K562 (cell line): ENCODE measurements at regions not wholly inside any gene's neighbourhood (a gene's known extent, or its start where the extent isn't known, plus 50 kb on each side); places are given as distances from the start of the nearest gene placed in this dataset.

Experiments
- CEBPB ChIP-seq: fragments of 450-650 bp; IDR thresholded peaks from 2 replicates; pipeline ENCODE4 v1.6.1; 2016; ENCODE audit warnings: missing genetic modification characterization, missing compliant biosample characterization
- FIP1L1 ChIP-seq: fragments of 200-400 bp; formaldehyde crosslinking; IDR thresholded peaks from 2 replicates; pipeline ENCODE4 v1.6.1; 2018; ENCODE audit warnings: mild to moderate bottlenecking, low read depth, low read length; ENCODE audit not compliant: poor library complexity, severe bottlenecking
- GMEB1 ChIP-seq: fragments of 250-450 bp; sonication (Bioruptor Pico); IDR thresholded peaks from 2 replicates; pipeline ENCODE4 v1.4.0; 2020; ENCODE audit warnings: mild to moderate bottlenecking
- HDAC3 ChIP-seq: fragments of 450-650 bp; IDR thresholded peaks from 2 replicates; pipeline ENCODE4 v1.6.1; 2018; ENCODE audit warnings: borderline replicate concordance, mild to moderate bottlenecking, moderate library complexity; ENCODE audit not compliant: partially characterized antibody
- HNRNPH1 ChIP-seq: fragments of 200-400 bp; formaldehyde crosslinking; optimal IDR thresholded peaks from 2 replicates; pipeline ENCODE3; 2017; ENCODE audit warnings: low read depth, mild to moderate bottlenecking, low read length, moderate library complexity
- HNRNPLL ChIP-seq: fragments of 200-400 bp; formaldehyde crosslinking; IDR thresholded peaks from 2 replicates; pipeline ENCODE4 v1.6.1; 2017; ENCODE audit warnings: low read length, low read depth, mild to moderate bottlenecking; ENCODE audit not compliant: poor library complexity, severe bottlenecking
- KDM4B ChIP-seq, 2 experiments: fragments of 450-650 bp in 1 of 2; sonication (generic) in 1 of 2; IDR thresholded peaks; 2 replicates each; pipeline ENCODE4 v1.6.1; 2016 to 2017; ENCODE audit warnings: borderline replicate concordance in 2 of 2, antibody characterized with exemption in 1 of 2, low read depth in 1 of 2, mild to moderate bottlenecking in 1 of 2
- PHB2 ChIP-seq: fragments of 450-650 bp; IDR thresholded peaks from 2 replicates; pipeline ENCODE4 v1.6.1; 2017; ENCODE audit warnings: low read depth
- RAD21 ChIP-seq, 2 experiments: fragments of 250-450 bp in 1 of 2; fragments of 450-650 bp in 1 of 2; sonication (Bioruptor Pico) in 1 of 2; formaldehyde crosslinking in 1 of 2; IDR thresholded peaks in 1 of 2; conservative IDR thresholded peaks in 1 of 2; 2 replicates each; pipeline versions ENCODE4 v1.4.0 to v1.8.0; 2020 to 2022; ENCODE audit warnings: mild to moderate bottlenecking in 2 of 2, moderate library complexity in 1 of 2
- RBM22 ChIP-seq: fragments of 200-400 bp; formaldehyde crosslinking; IDR thresholded peaks from 2 replicates; pipeline ENCODE4 v1.6.1; 2018; ENCODE audit warnings: low read length, low read depth; ENCODE audit not compliant: poor library complexity, severe bottlenecking
- RREB1 ChIP-seq: fragments of 250-450 bp; sonication (Bioruptor Pico); IDR thresholded peaks from 2 replicates; pipeline ENCODE4 v1.4.0; 2020
- TBP ChIP-seq: optimal IDR thresholded peaks from 2 replicates; pipeline ENCODE3; 2011; ENCODE audit warnings: low read depth, low read length, improper control_type of control experiment
- ZNF277 ChIP-seq: fragments of 250-450 bp; sonication (Bioruptor Pico); IDR thresholded peaks from 2 replicates; pipeline ENCODE4 v1.8.0; 2022; ENCODE audit warnings: inconsistent platforms, mild to moderate bottlenecking, moderate library complexity, borderline replicate concordance
- TF ChIP-seq, protein P1 (sequence below): fragments of 450-650 bp; IDR thresholded peaks from 2 replicates; pipeline ENCODE4 v1.6.1; 2016; ENCODE audit warnings: low read depth, mild to moderate bottlenecking, moderate library complexity
- TF ChIP-seq, protein P2 (sequence below): IDR thresholded peaks from 3 replicates; pipeline ENCODE4 v1.6.1; 2011; ENCODE audit warnings: borderline replicate concordance, mild to moderate bottlenecking, moderate library complexity; ENCODE audit not compliant: insufficient read length; ENCODE audit errors: extremely low read depth

- TF ChIP-seq RREB1 (CRISPR knock-in tag) (no peak), HNRNPH1 (no peak), KDM4B (IDR thresholded peaks at IDR 0.05; ENCODE audit: borderline replicate concordance in 2 of 2, low read depth in 1 of 2) (no peak), HDAC3 (no peak), TBP (peak; percentile 13), HNRNPLL (no peak), FIP1L1 (no peak), ZNF277 (CRISPR knock-in tag) (no peak), PHB2 (no peak), GMEB1 (CRISPR knock-in tag) (no peak), RAD21 (CRISPR knock-in tag; conservative IDR thresholded peaks at IDR 0.05 in 1 of 2, IDR thresholded peaks at IDR 0.05 in 1 of 2) (no peak), CEBPB (no peak), RBM22 (no peak)
- TF ChIP-seq, protein P1, sequence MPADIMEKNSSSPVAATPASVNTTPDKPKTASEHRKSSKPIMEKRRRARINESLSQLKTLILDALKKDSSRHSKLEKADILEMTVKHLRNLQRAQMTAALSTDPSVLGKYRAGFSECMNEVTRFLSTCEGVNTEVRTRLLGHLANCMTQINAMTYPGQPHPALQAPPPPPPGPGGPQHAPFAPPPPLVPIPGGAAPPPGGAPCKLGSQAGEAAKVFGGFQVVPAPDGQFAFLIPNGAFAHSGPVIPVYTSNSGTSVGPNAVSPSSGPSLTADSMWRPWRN = no peak
- TF ChIP-seq, protein P2, sequence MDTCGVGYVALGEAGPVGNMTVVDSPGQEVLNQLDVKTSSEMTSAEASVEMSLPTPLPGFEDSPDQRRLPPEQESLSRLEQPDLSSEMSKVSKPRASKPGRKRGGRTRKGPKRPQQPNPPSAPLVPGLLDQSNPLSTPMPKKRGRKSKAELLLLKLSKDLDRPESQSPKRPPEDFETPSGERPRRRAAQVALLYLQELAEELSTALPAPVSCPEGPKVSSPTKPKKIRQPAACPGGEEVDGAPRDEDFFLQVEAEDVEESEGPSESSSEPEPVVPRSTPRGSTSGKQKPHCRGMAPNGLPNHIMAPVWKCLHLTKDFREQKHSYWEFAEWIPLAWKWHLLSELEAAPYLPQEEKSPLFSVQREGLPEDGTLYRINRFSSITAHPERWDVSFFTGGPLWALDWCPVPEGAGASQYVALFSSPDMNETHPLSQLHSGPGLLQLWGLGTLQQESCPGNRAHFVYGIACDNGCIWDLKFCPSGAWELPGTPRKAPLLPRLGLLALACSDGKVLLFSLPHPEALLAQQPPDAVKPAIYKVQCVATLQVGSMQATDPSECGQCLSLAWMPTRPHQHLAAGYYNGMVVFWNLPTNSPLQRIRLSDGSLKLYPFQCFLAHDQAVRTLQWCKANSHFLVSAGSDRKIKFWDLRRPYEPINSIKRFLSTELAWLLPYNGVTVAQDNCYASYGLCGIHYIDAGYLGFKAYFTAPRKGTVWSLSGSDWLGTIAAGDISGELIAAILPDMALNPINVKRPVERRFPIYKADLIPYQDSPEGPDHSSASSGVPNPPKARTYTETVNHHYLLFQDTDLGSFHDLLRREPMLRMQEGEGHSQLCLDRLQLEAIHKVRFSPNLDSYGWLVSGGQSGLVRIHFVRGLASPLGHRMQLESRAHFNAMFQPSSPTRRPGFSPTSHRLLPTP = no peak
Measured at GRCh38 chr13:99686157-99686572, 184.9 kb downstream of the TM9SF2 start (continued).
